ENCODE measurements at regions not wholly inside any gene's neighbourhood (a gene's known extent, or its start where the extent isn't known, plus 50 kb on each side); places are given as distances from the start of the nearest gene placed in this dataset.

GRCh38 chr2:215626063-215626462, 190.2 kb upstream of the FN1 start:
- TF ChIP-seq CTCF (IDR thresholded peaks at IDR 0.05; ENCODE audit: low read length) (no peak), EZH2 (IDR thresholded peaks at IDR 0.05; ENCODE audit: borderline replicate concordance, low read length) (no peak)
